ENCODE measurements at regions not wholly inside any gene's neighbourhood (a gene's known extent, or its start where the extent isn't known, plus 50 kb on each side); places are given as distances from the start of the nearest gene placed in this dataset.

- TF ChIP-seq POLR2AphosphoS5 (IDR thresholded peaks at IDR 0.05) = no peak
- no peak for TF ChIP-seq CTCF (IDR thresholded peaks at IDR 0.05)
- no peak for TF ChIP-seq POLR2A (IDR thresholded peaks at IDR 0.05)
These were observed 292.0 kb downstream of the FOXL1 start for GRCh38 chr16:86870380-86870779.
